ENCODE measurements at regions not wholly inside any gene's neighbourhood (a gene's known extent, or its start where the extent isn't known, plus 50 kb on each side); places are given as distances from the start of the nearest gene placed in this dataset.

DNA sequence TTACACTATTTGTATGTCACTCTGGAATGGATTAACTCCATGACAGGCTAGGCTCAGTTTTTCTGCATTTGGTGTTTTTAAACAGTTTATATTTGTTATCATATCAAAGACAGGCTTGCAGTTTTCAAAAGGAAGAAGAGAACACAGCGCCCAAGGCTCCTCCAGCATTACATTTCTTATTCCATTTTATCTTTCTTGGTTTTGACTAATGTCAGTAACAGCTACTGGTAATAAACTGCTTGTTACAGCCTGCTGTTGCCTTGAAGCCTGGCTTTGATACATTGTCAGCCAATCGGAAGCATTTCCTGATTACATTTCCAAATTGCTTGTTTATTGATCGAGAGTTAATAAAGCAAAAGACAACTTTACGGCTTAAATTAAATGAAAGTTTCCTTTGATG lies 166.0 kb upstream of the MDFIC start:
- DNase-seq (ENCODE audit: low read depth): no peak

DNA sequence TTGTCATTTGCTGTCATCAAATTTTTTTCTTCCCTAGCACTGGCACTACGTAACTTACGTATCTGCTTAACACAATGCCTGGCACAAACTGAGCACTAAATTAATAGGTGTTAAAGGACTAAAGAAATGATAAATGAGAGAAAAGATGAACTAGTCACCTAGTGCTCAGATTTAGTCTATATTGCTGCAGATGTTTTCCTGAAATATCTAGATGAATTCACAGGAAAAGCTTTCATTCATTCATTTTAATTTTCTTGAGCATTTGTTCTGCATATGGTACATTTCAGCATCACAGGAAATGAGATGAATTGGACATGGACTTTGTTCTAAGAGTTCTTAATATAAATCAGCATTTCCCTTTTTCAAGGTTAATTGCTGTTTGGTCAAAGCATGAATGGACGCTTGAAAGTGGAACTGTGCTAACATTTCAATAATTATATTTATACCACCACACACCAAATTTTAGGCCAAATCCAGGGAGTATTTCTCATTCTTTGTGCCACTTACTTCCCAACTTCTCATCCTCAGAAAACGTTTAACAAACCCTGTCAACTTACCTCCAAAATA lies 163.2 kb upstream of the MDFIC start:
- no peak for DNase-seq (ENCODE audit: low read depth)

DNA sequence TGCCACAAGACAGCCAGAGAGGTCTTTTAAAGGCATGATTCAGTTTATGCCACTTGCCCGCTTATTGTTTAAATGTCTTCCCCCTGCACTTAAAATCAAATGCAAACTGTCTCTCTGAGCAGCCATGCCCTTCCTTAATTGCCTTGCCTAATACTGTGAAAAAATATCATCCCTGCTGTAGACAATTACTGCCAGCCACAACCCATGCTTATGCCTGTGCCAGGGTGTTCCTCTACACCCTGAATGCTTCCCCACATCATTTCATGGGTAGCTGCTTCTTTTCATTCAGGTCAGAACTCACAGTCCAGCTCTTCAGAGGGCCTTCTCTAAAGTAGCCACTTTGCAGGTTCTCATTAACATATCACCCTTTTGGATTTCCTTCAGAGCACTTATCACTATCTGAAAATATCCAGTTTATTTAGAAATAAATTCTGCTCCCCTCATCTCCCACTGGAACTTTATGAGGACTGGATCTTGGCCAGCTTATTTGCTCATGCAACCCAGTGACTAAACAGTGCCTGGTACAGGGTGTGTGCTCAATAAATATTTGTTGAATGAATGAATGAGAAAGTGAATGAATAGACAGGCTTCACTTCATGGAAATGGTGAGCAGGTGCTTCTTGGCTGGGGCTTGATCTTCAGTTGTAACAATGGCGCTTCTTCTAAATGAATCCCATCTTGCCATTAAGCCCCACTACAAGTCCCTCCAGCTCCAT lies 162.4 kb upstream of the MDFIC start:
- DNase-seq (ENCODE audit: low read depth): no peak

DNA sequence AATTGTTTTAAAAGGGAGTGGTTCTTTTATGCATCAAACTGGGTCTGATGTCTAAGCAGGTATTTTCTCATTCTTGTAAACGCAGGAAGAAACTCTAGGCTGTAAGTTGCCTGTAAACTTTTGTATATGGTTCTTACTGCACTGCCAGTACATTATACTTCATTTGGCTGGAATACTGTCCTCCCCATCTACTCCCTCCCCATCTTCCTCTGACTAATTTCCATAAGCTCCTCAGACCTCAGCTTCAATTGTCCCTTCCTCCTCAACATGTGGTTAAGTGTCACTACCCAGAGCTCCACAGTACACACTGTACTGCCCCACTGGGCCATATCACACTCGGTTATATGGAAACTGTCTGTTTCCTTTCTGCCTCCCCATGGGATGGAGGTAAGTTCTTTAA lies 161.4 kb upstream of the MDFIC start:
- no peak for DNase-seq (ENCODE audit: low read depth)

DNA sequence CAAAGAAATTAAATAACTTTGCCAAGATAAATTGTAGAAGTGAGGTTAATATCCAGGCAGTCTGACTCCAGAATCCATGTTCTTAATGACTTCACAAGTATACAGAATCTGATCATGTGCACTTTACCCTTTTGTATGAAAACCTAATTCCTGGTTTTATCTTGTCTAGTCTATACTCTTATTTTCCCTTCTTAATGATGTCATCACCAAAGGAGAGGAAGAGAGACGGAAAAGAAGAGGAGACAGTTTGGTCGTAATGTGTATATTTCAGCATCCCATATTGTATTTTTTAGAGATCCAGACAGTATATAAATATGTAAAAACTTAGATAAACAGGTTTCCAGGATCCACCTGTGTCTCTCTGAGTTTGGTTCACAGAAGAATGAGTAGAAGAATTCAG lies 159.9 kb upstream of the MDFIC start:
- no peak for DNase-seq (ENCODE audit: low read depth)

- DNase-seq (ENCODE audit: low read depth): no peak
Observed at GRCh38 chr7:114765331-114766040, 156.4 kb upstream of the MDFIC start.

GRCh38 chr7:114766041-114766356 lies 155.9 kb upstream of the MDFIC start:
- no peak for DNase-seq (ENCODE audit: low read depth)

GRCh38 chr7:114777288-114777687 lies 144.6 kb upstream of the MDFIC start:
- DNase-seq (ENCODE audit: low read depth): no peak

GRCh38 chr7:114783508-114783907 lies 138.4 kb upstream of the MDFIC start:
- DNase-seq (ENCODE audit: low read depth): no peak

GRCh38 chr7:114784177-114784576 lies 137.7 kb upstream of the MDFIC start:
- no peak for DNase-seq (ENCODE audit: low read depth)

DNA sequence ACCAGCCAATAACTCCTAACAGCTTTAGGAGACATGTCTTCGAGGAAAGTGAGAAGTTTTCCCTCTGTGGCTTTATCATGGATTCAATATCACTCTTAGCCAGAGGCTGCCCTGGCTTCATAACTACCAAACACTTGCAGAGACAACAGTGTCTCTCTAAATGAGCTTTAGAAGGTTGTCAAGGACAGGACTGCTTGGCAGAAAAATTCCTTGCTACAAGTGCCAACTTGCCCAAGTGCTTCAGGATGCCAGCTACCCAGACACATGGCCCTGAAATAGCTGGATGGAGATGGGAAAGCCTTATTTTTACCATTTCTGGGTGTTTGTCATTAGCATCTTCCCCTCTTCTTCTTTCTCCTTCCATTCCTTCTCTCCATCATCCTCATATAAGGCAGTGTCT lies 137.1 kb upstream of the MDFIC start:
- DNase-seq (ENCODE audit: low read depth): no peak

- DNase-seq (ENCODE audit: low read depth): no peak
Observed at GRCh38 chr7:114785496-114785895, 136.4 kb upstream of the MDFIC start.

DNA sequence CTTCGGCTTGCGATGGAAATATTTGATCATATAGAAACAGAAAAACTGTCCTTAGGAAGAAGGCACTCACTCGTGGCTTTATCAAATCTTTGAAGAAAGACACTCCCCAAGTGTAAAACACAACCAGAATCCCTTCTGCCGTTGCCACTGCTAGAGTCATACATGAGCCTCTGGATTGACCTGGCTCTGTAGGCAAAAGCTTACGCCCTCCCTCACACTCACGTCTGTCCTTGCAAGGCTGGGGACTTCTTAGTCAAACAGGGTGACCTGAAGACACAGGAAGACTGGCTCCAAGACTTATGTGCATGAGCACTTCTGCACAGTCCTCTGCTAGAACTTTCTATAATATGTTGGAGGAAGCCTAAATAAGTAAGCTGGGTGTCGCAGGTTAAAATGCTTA lies 135.4 kb upstream of the MDFIC start:
- DNase-seq (ENCODE audit: low read depth): no peak

GRCh38 chr7:114787556-114787955 lies 134.3 kb upstream of the MDFIC start:
- DNase-seq (ENCODE audit: low read depth): no peak

GRCh38 chr7:114788706-114789105 lies 133.2 kb upstream of the MDFIC start:
- no peak for DNase-seq (ENCODE audit: low read depth)

DNA sequence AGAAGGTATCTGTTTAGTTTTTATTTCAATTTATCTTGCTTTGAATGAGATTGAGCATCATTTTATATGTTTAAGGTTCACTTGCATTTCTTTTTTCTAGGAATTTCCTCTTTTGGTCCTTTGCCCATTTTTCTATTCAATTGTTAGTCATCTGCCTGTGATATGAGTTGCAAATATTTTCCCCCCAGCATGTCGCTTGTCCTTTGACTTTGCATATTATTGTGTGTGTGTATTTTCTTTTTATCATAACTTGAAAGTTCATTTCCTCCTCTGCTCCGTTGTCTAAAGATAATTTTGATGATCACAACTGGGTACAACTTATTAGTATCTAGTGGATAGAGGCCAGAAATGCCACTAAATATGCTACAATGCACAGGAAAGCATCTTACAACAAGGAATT lies 132.7 kb upstream of the MDFIC start:
- DNase-seq (ENCODE audit: low read depth): no peak

GRCh38 chr7:114789871-114790311 lies 132.0 kb upstream of the MDFIC start:
- DNase-seq (ENCODE audit: low read depth): no peak

GRCh38 chr7:114790521-114790920 lies 131.4 kb upstream of the MDFIC start:
- DNase-seq (ENCODE audit: low read depth): no peak

- DNase-seq (ENCODE audit: low read depth): no peak
Observed at GRCh38 chr7:114791771-114792170, 130.1 kb upstream of the MDFIC start.

GRCh38 chr7:114793155-114793845 lies 128.6 kb upstream of the MDFIC start:
- no peak for DNase-seq (ENCODE audit: low read depth)

- no peak for DNase-seq (ENCODE audit: low read depth)
Observed at GRCh38 chr7:114795475-114795874, 126.4 kb upstream of the MDFIC start.

DNA sequence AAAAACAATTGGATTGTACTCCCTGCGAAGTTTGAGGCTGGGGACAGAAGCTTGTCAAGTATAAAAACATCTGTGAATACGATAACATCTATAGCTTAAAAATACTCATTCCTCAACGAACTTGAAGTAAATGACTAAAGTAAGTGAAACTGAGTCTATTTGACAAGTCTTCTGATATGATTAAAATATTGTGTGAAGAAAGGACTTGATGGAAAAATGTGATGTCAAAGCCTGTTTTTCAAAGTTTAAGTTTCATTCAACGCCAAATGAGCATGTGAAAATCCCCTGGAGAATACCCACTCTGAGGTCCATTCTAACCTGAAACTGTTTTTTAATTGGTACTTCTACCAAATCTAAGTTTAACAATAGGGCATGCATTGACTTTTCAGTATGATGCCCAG lies 122.3 kb upstream of the MDFIC start:
- DNase-seq (ENCODE audit: low read depth): no peak

- DNase-seq (ENCODE audit: low read depth): no peak
Observed at GRCh38 chr7:114802632-114803031, 119.3 kb upstream of the MDFIC start.
